Spleen (tissue), 7 donors: ENCODE measurements at regions not wholly inside any gene's neighbourhood (a gene's known extent, or its start where the extent isn't known, plus 50 kb on each side); places are given as distances from the start of the nearest gene placed in this dataset.

Experiments
- POLR2A ChIP-seq, 3 donors: fragments of 450-650 bp; IDR thresholded peaks; one replicate each; pipeline ENCODE4 v1.5.1; 2017; ENCODE audit warnings: antibody characterized with exemption in 3 of 3, mild to moderate bottlenecking in 1 of 3
- POLR2AphosphoS5 ChIP-seq, 3 donors: sonication (generic); formaldehyde crosslinking; IDR thresholded peaks; one replicate each; pipeline ENCODE4 v1.5.1; 2017; ENCODE audit warnings: antibody characterized with exemption in 3 of 3
- TF ChIP-seq, protein P1 (sequence below), 11 experiments: fragments of 200-600 bp in 7 of 11; fragments of 450-650 bp in 4 of 11; sonication (generic) in 4 of 11; IDR thresholded peaks in 8 of 11; conservative IDR thresholded peaks in 3 of 11; 1 replicate in 7 of 11; 2 replicates in 4 of 11; pipeline versions ENCODE4 v1.4.0 to v1.8.0; 2016 to 2021; ENCODE audit warnings: antibody characterized with exemption in 11 of 11, inconsistent platforms in 4 of 11, mild to moderate bottlenecking in 1 of 11
- donor health status: DM: no; HTN: no; CAD: no; lungs with moderate emphysema.
- donor health status: DM: no; HTN: no; CAD: no.
- donor health status: DM: no; HTN: no; CAD: no.

DNA sequence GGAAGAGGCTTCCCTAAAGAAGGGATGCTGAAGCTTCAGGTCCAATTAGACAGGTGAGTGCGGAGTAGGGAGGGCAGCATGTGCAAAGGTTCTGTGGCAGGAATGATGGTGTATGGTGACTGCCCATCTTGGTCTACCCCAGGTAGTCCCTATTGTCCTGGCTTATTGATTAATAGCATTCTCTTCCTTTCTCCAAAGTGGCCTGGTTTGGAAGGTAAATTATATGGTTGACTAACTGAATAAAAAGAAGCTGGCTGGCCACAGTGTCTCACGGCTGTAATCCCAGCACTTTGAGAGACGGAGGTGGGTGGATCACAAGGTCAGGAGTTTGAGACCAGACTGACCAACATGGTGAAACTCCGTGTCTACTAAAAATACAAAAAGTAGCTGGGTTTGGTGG is 230.5 kb downstream of the MIAT start:
- TF ChIP-seq POLR2A (IDR thresholded peaks at IDR 0.05) (no peak), POLR2AphosphoS5 (IDR thresholded peaks at IDR 0.05) (no peak)
- TF ChIP-seq, protein P1, sequence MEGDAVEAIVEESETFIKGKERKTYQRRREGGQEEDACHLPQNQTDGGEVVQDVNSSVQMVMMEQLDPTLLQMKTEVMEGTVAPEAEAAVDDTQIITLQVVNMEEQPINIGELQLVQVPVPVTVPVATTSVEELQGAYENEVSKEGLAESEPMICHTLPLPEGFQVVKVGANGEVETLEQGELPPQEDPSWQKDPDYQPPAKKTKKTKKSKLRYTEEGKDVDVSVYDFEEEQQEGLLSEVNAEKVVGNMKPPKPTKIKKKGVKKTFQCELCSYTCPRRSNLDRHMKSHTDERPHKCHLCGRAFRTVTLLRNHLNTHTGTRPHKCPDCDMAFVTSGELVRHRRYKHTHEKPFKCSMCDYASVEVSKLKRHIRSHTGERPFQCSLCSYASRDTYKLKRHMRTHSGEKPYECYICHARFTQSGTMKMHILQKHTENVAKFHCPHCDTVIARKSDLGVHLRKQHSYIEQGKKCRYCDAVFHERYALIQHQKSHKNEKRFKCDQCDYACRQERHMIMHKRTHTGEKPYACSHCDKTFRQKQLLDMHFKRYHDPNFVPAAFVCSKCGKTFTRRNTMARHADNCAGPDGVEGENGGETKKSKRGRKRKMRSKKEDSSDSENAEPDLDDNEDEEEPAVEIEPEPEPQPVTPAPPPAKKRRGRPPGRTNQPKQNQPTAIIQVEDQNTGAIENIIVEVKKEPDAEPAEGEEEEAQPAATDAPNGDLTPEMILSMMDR (IDR thresholded peaks at IDR 0.05 in 8 of 11, conservative IDR thresholded peaks at IDR 0.05 in 3 of 11), result no peak
